Stimulated activated CD4-positive, alpha-beta T cell treated with anti-CD3 and anti-CD28 coated beads, Interleukin-15, amount 100 ng/mL, for 24 hours (primary cell): ENCODE measurements at regions not wholly inside any gene's neighbourhood (a gene's known extent, or its start where the extent isn't known, plus 50 kb on each side); places are given as distances from the start of the nearest gene placed in this dataset.
"Not testable (repeated sequence)": the region's sequence is repeated elsewhere in the genome, so short reads cannot be mapped to it uniquely, and the experiment has no call there.

Experiments used
- DNase-seq: peaks from one replicate; pipeline ENCODE4 v3.0.0-alpha.2; 2020

- DNase-seq: no peak
These were observed 955.5 kb upstream of the PRKX start for GRCh38 chrX:4668802-4669536.

- DNase-seq: no peak
These were observed 949.6 kb upstream of the PRKX start for GRCh38 chrX:4663085-4663484.

GRCh38 chrX:4661771-4662170, 948.3 kb upstream of the PRKX start:
- DNase-seq: no peak

GRCh38 chrX:4656419-4656818, 943.0 kb upstream of the PRKX start:
- no peak for DNase-seq

GRCh38 chrX:4655743-4656142, 942.3 kb upstream of the PRKX start:
- DNase-seq: no peak

GRCh38 chrX:4642114-4642513, 928.7 kb upstream of the PRKX start:
- no peak for DNase-seq

GRCh38 chrX:4638036-4638435, 924.6 kb upstream of the PRKX start:
- no peak for DNase-seq

GRCh38 chrX:4627414-4627813, 914.0 kb upstream of the PRKX start:
- DNase-seq: no peak

- no peak for DNase-seq
These were observed 909.2 kb upstream of the PRKX start for GRCh38 chrX:4622486-4623167.

GRCh38 chrX:4613651-4614050, 900.2 kb upstream of the PRKX start:
- DNase-seq: not testable (repeated sequence)

GRCh38 chrX:4588893-4589292, 875.4 kb upstream of the PRKX start:
- no peak for DNase-seq

GRCh38 chrX:4588466-4588865, 875.0 kb upstream of the PRKX start:
- no peak for DNase-seq

- DNase-seq: no peak
These were observed 874.6 kb upstream of the PRKX start for GRCh38 chrX:4588056-4588455.

GRCh38 chrX:4579999-4580398, 866.5 kb upstream of the PRKX start:
- DNase-seq: no peak

- no peak for DNase-seq
These were observed 866.0 kb upstream of the PRKX start for GRCh38 chrX:4579480-4579879.

- DNase-seq: no peak
These were observed 859.2 kb upstream of the PRKX start for GRCh38 chrX:4572691-4573090.

- no peak for DNase-seq
These were observed 856.7 kb upstream of the PRKX start for GRCh38 chrX:4570151-4570550.

GRCh38 chrX:4560192-4560591, 846.7 kb upstream of the PRKX start:
- no peak for DNase-seq

GRCh38 chrX:4550018-4550417, 836.6 kb upstream of the PRKX start:
- no peak for DNase-seq

- DNase-seq: peak; percentile 35
These were observed 833.9 kb upstream of the PRKX start for GRCh38 chrX:4547213-4547836.

- DNase-seq: not testable (repeated sequence)
These were observed 832.7 kb upstream of the PRKX start for GRCh38 chrX:4546178-4546577.

GRCh38 chrX:4528247-4528646, 814.8 kb upstream of the PRKX start:
- no peak for DNase-seq

- no peak for DNase-seq
These were observed 772.5 kb upstream of the PRKX start for GRCh38 chrX:4485912-4486311.

- no peak for DNase-seq
These were observed 770.8 kb upstream of the PRKX start for GRCh38 chrX:4484266-4484665.
